Psoas muscle (tissue), 7 donors: ENCODE measurements at regions not wholly inside any gene's neighbourhood (a gene's known extent, or its start where the extent isn't known, plus 50 kb on each side); places are given as distances from the start of the nearest gene placed in this dataset.

ENCODE experiments used
- ATAC-seq, 4 donors: fragments of 200-7000 bp; cut with Tn5 transposase; one replicate each; pipeline ENCODE4 v1.9.1; 2020; ENCODE audit warnings: moderate library complexity in 3 of 4, mild to moderate bottlenecking in 2 of 4
- DNase-seq, 2 donors: peaks; one replicate each; pipeline ENCODE4 v3.0.0-alpha.2; 2020
- H3K27ac ChIP-seq: fragments of 200-600 bp; one replicate; pipeline ENCODE4 v1.8.0; 2022
- H3K27me3 ChIP-seq, 3 donors: fragments of 200-600 bp in 1 of 3; one replicate each; pipeline versions ENCODE4 v1.6.1 to v1.8.0; 2013 to 2022; ENCODE audit warnings: low read length in 2 of 3, mild to moderate bottlenecking in 2 of 3, moderate library complexity in 1 of 3; ENCODE audit not compliant: insufficient read depth in 3 of 3
- H3K36me3 ChIP-seq, 2 donors: fragments of 200-600 bp in 1 of 2; one replicate each; pipeline versions ENCODE4 v1.6.1 to v1.8.0; 2013 to 2022; ENCODE audit warnings: low read depth in 1 of 2, mild to moderate bottlenecking in 1 of 2, moderate library complexity in 1 of 2; ENCODE audit not compliant: insufficient read depth in 1 of 2
- H3K4me1 ChIP-seq: fragments of 200-600 bp; one replicate; pipeline ENCODE4 v1.8.0; 2022
- H3K4me3 ChIP-seq: fragments of 200-600 bp; one replicate; pipeline ENCODE4 v1.8.0; 2022; ENCODE audit warnings: mild to moderate bottlenecking
- H3K9me3 ChIP-seq: fragments of 200-600 bp; one replicate; pipeline ENCODE4 v1.8.0; 2022
- CTCF ChIP-seq: fragments of 200-600 bp; IDR thresholded peaks from one replicate; pipeline ENCODE4 v1.8.0; 2022; ENCODE audit warnings: antibody characterized with exemption
- WGBS, 3 donors: extraction: QIAGEN DNeasy Blood & Tissue Kit; methylation state at CpG; one replicate each; pipeline versions ENCODE4 v1.1.6 to v1.1.7; 2013; 5-methylcytosine and 5-hydroxymethylcytosine counted together
- intact Hi-C, 2 donors: fragments of 100-400 bp; cut with DNase I; formaldehyde crosslinking; loops; one replicate each; pipeline versions ENCODE4 v1.11.0 to v1.14.2; 2022
- donor health status: healthy with polysubstance abuse.
- donor health status: DM: no; HTN: no; CAD: no; lungs with moderate emphysema.
- donor health status: Bipolar disorder and iron deficiency.
- donor health status: healthy.
- donor health status: DM: yes; HTN: yes; CAD: no.
- donor health status: DM: no; HTN: no; CAD: no.
- donor health status: DM: yes; HTN: yes; CAD: no.

- H3K27ac ChIP-seq = no peak overlapping the region
- no peaks in the 10 kb centered on the region for H3K27me3 ChIP-seq
- 84 to 90% (median 86%) methylated on average over 3 of the region's 3 CpGs for WGBS, 3 donors
- DNase-seq (no peak), ATAC-seq (no peak)
- H3K4me3 ChIP-seq = no peak overlapping the region
- intact Hi-C loops = no loop called here
- no peak for TF ChIP-seq CTCF
- H3K4me1 ChIP-seq = no peaks in the 10 kb centered on the region
- H3K9me3 ChIP-seq = no peaks in the 10 kb centered on the region
- no peaks in the 10 kb centered on the region for H3K36me3 ChIP-seq
Measured at GRCh38 chr13:105591277-105591676, 944.2 kb downstream of the EFNB2 start.

- H3K9me3 ChIP-seq = no peaks in the 10 kb centered on the region
- no peak for ATAC-seq
- TF ChIP-seq CTCF = no peak
- no peaks in the 10 kb centered on the region for H3K36me3 ChIP-seq
- no peak overlapping the region for H3K4me3 ChIP-seq
- H3K27me3 ChIP-seq = no peaks in the 10 kb centered on the region
- intact Hi-C loops = no loop called here
- DNase-seq = no peak
- H3K4me1 ChIP-seq = no peaks in the 10 kb centered on the region
- no peak overlapping the region for H3K27ac ChIP-seq
- WGBS, 3 donors = 76 to 79% (median 76%) methylated on average over 7 of the region's 7 CpGs
Measured at GRCh38 chr13:105587786-105588185, 947.7 kb downstream of the EFNB2 start.

- Histone ChIP-seq H3K4me1 (no peaks in the 10 kb centered on the region), H3K9me3 (no peaks in the 10 kb centered on the region), H3K4me3 (no peak overlapping the region), H3K27me3 (no peaks in the 10 kb centered on the region), H3K27ac (no peak overlapping the region), H3K36me3 (no peaks in the 10 kb centered on the region)
- DNase-seq (no peak), ATAC-seq (no peak)
- WGBS, 3 donors = 83 to 93% (median 89%) methylated on average over 2 of the region's 2 CpGs
- TF ChIP-seq CTCF = no peak
- intact Hi-C loops = no loop called here
Measured at GRCh38 chr13:105579821-105580710, 955.4 kb downstream of the EFNB2 start.

GRCh38 chr13:105573136-105573535 lies 962.3 kb downstream of the EFNB2 start:
- WGBS, 3 donors = 79 to 85% (median 81%) methylated on average over 1 of the region's 1 CpG
- Histone ChIP-seq H3K4me3 (no peak overlapping the region), H3K9me3 (no peaks in the 10 kb centered on the region), H3K27ac (no peak overlapping the region), H3K4me1 (no peaks in the 10 kb centered on the region), H3K27me3 (no peaks in the 10 kb centered on the region), H3K36me3 (no peaks in the 10 kb centered on the region)
- no peak for DNase-seq
- intact Hi-C loops = no loop called here
- TF ChIP-seq CTCF = no peak
- no peak for ATAC-seq

- Histone ChIP-seq H3K4me3 (no peak overlapping the region), H3K27ac (no peak overlapping the region), H3K4me1 (no peaks in the 10 kb centered on the region), H3K9me3 (no peaks in the 10 kb centered on the region), H3K36me3 (no peaks in the 10 kb centered on the region), H3K27me3 (no peaks in the 10 kb centered on the region)
- intact Hi-C loops = no loop called here
- TF ChIP-seq CTCF = no peak
- 31 to 35% (median 32%) methylated on average over 1 of the region's 1 CpG for WGBS, 3 donors
- DNase-seq (no peak), ATAC-seq (no peak)
Measured at GRCh38 chr13:105572401-105572800, 963.1 kb downstream of the EFNB2 start.
